CD14-positive monocyte (primary cell): ENCODE measurements at regions not wholly inside any gene's neighbourhood (a gene's known extent, or its start where the extent isn't known, plus 50 kb on each side); places are given as distances from the start of the nearest gene placed in this dataset.

ENCODE experiments used
- DNase-seq, 3 donors: peaks; one replicate each; pipeline ENCODE4 v3.0.0-alpha.2; 2011 to 2022
- H2AFZ ChIP-seq: 2 replicates; pipeline ENCODE4 v1.6.0; 2012; ENCODE audit warnings: mild to moderate bottlenecking, low read depth, low read length, inconsistent platforms; ENCODE audit not compliant: insufficient read depth, poor library complexity, severe bottlenecking
- H3K27ac ChIP-seq, 2 donors: 1 replicate in 1 of 2; 2 replicates in 1 of 2; pipeline ENCODE4 v1.5.1; 2012 to 2013; ENCODE audit warnings: low read length in 2 of 2, control low read depth in 1 of 2, inconsistent platforms in 1 of 2, low read depth in 1 of 2, mild to moderate bottlenecking in 1 of 2
- H3K27me3 ChIP-seq, 2 donors: one replicate each; pipeline versions ENCODE4 v1.6.0 to v1.6.1; 2011 to 2013; ENCODE audit warnings: low read length in 2 of 2; ENCODE audit not compliant: control insufficient read depth in 2 of 2, insufficient read depth in 2 of 2
- H3K36me3 ChIP-seq, 2 donors: replicated peaks in 1 of 2; 1 replicate in 1 of 2; 2 replicates in 1 of 2; pipeline versions ENCODE4 v1.5.1 to v1.6.1; 2012 to 2013; ENCODE audit warnings: low read length in 2 of 2, control low read depth in 1 of 2, inconsistent platforms in 1 of 2, mild to moderate bottlenecking in 1 of 2; ENCODE audit not compliant: insufficient read depth in 2 of 2, control insufficient read depth in 1 of 2
- H3K4me1 ChIP-seq, 2 donors: 1 replicate in 1 of 2; 2 replicates in 1 of 2; pipeline versions ENCODE4 v1.5.1 to v1.6.1; 2012 to 2013; ENCODE audit warnings: low read length in 2 of 2, control low read depth in 1 of 2, inconsistent platforms in 1 of 2, mild to moderate bottlenecking in 1 of 2, moderate library complexity in 1 of 2; ENCODE audit not compliant: insufficient read depth in 2 of 2, control insufficient read depth in 1 of 2
- H3K4me2 ChIP-seq: replicated peaks from 2 replicates; pipeline ENCODE3; 2012; ENCODE audit warnings: low read length, moderate library complexity, mild to moderate bottlenecking; ENCODE audit not compliant: poor library complexity, severe bottlenecking; ENCODE audit errors: extremely low read depth
- H3K4me3 ChIP-seq, 3 experiments: fragments of 200-600 bp in 1 of 3; sonication (generic) in 1 of 3; replicated peaks in 1 of 3; 1 replicate in 2 of 3; 2 replicates in 1 of 3; pipeline ENCODE4 v1.5.1; 2011 to 2013; ENCODE audit warnings: low read length in 3 of 3, mild to moderate bottlenecking in 3 of 3, control low read depth in 2 of 3, low read depth in 2 of 3, inconsistent platforms in 1 of 3, moderate library complexity in 1 of 3
- H3K79me2 ChIP-seq: 2 replicates; pipeline ENCODE4 v1.6.0; 2012; ENCODE audit warnings: mild to moderate bottlenecking, control low read depth, inconsistent platforms, low read length, moderate library complexity; ENCODE audit not compliant: insufficient read depth
- H3K9ac ChIP-seq: 2 replicates; pipeline ENCODE4 v1.6.0; 2017; ENCODE audit warnings: low read length, mild to moderate bottlenecking; ENCODE audit not compliant: insufficient read depth, poor library complexity, severe bottlenecking
- H3K9me3 ChIP-seq, 2 donors: replicated peaks in 1 of 2; 1 replicate in 1 of 2; 2 replicates in 1 of 2; pipeline versions ENCODE4 v1.5.1 to v1.6.1; 2012 to 2013; ENCODE audit warnings: low read length in 2 of 2, control low read depth in 1 of 2; ENCODE audit not compliant: control insufficient read depth in 1 of 2, insufficient read depth in 1 of 2
- H4K20me1 ChIP-seq: 2 replicates; pipeline ENCODE4 v1.6.0; 2012; ENCODE audit warnings: mild to moderate bottlenecking, low read length, control low read depth, moderate library complexity; ENCODE audit not compliant: insufficient read depth
- H3K27ac Mint-ChIP-seq, 7 donors: one replicate each; pipeline ENCODE4 v1.8.0; 2020; ENCODE audit warnings: mild to moderate bottlenecking in 7 of 7, mixed read lengths in 7 of 7, moderate library complexity in 6 of 7, inconsistent platforms in 2 of 7
- H3K27me3 Mint-ChIP-seq, 3 donors: one replicate each; pipeline ENCODE4 v1.8.0; 2021 to 2022; ENCODE audit warnings: low read depth in 3 of 3, mild to moderate bottlenecking in 3 of 3, mixed read lengths in 3 of 3, moderate library complexity in 3 of 3, inconsistent platforms in 1 of 3
- H3K36me3 Mint-ChIP-seq, 2 donors: one replicate each; pipeline ENCODE4 v1.8.0; 2020; ENCODE audit warnings: mixed read lengths in 2 of 2, inconsistent platforms in 1 of 2, mild to moderate bottlenecking in 1 of 2
- H3K4me1 Mint-ChIP-seq: one replicate; pipeline ENCODE4 v1.8.0; 2020; ENCODE audit warnings: mild to moderate bottlenecking, mixed read lengths
- H3K4me3 Mint-ChIP-seq, 2 donors: one replicate each; pipeline ENCODE4 v1.8.0; 2020; ENCODE audit warnings: mild to moderate bottlenecking in 2 of 2, mixed read lengths in 2 of 2, moderate library complexity in 1 of 2
- H3K9me3 Mint-ChIP-seq, 7 donors: one replicate each; pipeline ENCODE4 v1.8.0; 2020 to 2022; ENCODE audit warnings: mixed read lengths in 7 of 7, mild to moderate bottlenecking in 6 of 7, moderate library complexity in 6 of 7, inconsistent platforms in 2 of 7
- CTCF ChIP-seq: fragments of 200-600 bp; IDR thresholded peaks from one replicate; pipeline ENCODE4 v1.8.0; 2022; ENCODE audit warnings: antibody characterized with exemption, mild to moderate bottlenecking
- WGBS: methylation state at CpG from one replicate; pipeline ENCODE4 v1.1.5; 2013; ENCODE audit warnings: missing lambda C conversion rate; ENCODE audit not compliant: insufficient coverage; 5-methylcytosine and 5-hydroxymethylcytosine counted together
- intact Hi-C, 2 donors: fragments of 100-400 bp; cut with micrococcal nuclease; formaldehyde crosslinking; loops; one replicate each; pipeline versions ENCODE4 v1.15.0 to v1.15.1; 2023

DNA sequence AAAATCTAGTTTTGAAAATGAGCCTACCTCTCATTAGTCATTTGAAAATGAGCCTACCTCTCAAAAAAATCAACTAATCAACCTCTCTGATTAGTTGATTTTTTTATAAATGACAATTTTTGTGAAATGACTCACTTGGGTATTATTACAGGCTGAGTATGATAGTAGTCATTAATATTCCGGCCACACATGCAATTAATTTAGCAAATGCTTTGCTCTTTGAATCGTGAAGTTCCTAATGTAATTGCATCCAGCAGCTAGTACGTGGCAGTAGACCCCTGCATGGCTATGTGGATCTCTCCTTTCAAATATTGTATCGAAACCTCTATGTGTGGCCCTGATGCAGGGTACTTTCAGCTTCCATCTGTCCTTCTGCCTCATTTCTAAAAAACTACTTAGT, 245.9 kb upstream of the PHYHIPL start:
- TF ChIP-seq CTCF = no peak
- WGBS = 82% methylated on average over 2 of the region's 4 CpGs
- no peak overlapping the region for H3K27ac Mint-ChIP-seq
- H3K4me3 Mint-ChIP-seq = no peak overlapping the region
- Histone ChIP-seq H3K79me2 (no peaks in the 10 kb centered on the region), H4K20me1 (no peaks in the 10 kb centered on the region), H3K4me3 (no peak overlapping the region), H3K27ac (no peak overlapping the region), H3K36me3 (no peaks in the 10 kb centered on the region), H3K9ac (no peak overlapping the region), H3K27me3 (no peaks in the 10 kb centered on the region), H3K4me2 (no peak overlapping the region), H3K4me1 (no peaks in the 10 kb centered on the region), H2AFZ (no peak overlapping the region), H3K9me3 (no peaks in the 10 kb centered on the region)
- H3K27me3 Mint-ChIP-seq = peaks cover 0 to 2% (median 0%) of the 10 kb centered on the region in 3 donors
- H3K9me3 Mint-ChIP-seq = peaks cover 0 to 12% (median 2%) of the 10 kb centered on the region in 7 donors
- intact Hi-C loops = no loop called here
- DNase-seq = no peak
- H3K36me3 Mint-ChIP-seq = no peaks in the 10 kb centered on the region
- H3K4me1 Mint-ChIP-seq = no peaks in the 10 kb centered on the region

- no peak overlapping the region for H3K9ac ChIP-seq
- peaks cover 0 to 12% (median 2%) of the 10 kb centered on the region in 7 donors for H3K9me3 Mint-ChIP-seq
- no peaks in the 10 kb centered on the region for H3K36me3 ChIP-seq
- no peaks in the 10 kb centered on the region for H3K4me1 ChIP-seq
- TF ChIP-seq CTCF = no peak
- no peak overlapping the region for H3K4me3 Mint-ChIP-seq
- H3K79me2 ChIP-seq = no peaks in the 10 kb centered on the region
- no peaks in the 10 kb centered on the region for H3K36me3 Mint-ChIP-seq
- no peak overlapping the region for H3K27ac Mint-ChIP-seq
- no peak overlapping the region for H3K4me2 ChIP-seq
- no peaks in the 10 kb centered on the region for H3K9me3 ChIP-seq
- H3K4me1 Mint-ChIP-seq = no peaks in the 10 kb centered on the region
- no peaks in the 10 kb centered on the region for H3K27me3 ChIP-seq
- no peak for DNase-seq
- H3K27me3 Mint-ChIP-seq = peaks cover 0 to 4% (median 0%) of the 10 kb centered on the region in 3 donors
- H3K4me3 ChIP-seq = no peak overlapping the region
- H3K27ac ChIP-seq = no peak overlapping the region
- intact Hi-C loops = no loop called here
- no peaks in the 10 kb centered on the region for H4K20me1 ChIP-seq
- 76% methylated on average over 2 of the region's 3 CpGs for WGBS
- H2AFZ ChIP-seq = no peak overlapping the region
Observed at GRCh38 chr10:58932126-58932525, 244.3 kb upstream of the PHYHIPL start.
